ENCODE measurements at regions not wholly inside any gene's neighbourhood (a gene's known extent, or its start where the extent isn't known, plus 50 kb on each side); places are given as distances from the start of the nearest gene placed in this dataset.

DNA sequence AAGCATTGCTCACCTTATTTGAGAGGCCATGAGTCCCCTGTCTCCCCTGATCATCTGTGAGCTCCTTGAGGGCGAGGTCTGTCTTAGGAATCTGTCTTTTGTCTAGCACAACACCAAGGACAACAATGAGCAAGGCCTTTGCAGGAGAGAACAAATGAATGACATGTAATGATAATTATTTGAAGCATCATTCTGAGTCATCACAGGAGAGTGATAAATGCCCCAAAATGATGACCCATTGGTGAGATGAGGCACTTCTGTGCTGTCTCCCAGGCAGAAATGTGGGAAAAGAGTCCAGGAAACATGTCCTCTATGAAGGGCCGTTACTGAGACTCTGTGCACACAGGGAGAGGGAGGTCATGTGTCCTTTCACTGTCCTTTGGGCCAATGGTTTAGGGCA is 105.2 kb upstream of the LRFN2 start:
- DNase-seq (ENCODE audit: low read depth in 2 of 2), result no peak
- TF ChIP-seq, protein P1, sequence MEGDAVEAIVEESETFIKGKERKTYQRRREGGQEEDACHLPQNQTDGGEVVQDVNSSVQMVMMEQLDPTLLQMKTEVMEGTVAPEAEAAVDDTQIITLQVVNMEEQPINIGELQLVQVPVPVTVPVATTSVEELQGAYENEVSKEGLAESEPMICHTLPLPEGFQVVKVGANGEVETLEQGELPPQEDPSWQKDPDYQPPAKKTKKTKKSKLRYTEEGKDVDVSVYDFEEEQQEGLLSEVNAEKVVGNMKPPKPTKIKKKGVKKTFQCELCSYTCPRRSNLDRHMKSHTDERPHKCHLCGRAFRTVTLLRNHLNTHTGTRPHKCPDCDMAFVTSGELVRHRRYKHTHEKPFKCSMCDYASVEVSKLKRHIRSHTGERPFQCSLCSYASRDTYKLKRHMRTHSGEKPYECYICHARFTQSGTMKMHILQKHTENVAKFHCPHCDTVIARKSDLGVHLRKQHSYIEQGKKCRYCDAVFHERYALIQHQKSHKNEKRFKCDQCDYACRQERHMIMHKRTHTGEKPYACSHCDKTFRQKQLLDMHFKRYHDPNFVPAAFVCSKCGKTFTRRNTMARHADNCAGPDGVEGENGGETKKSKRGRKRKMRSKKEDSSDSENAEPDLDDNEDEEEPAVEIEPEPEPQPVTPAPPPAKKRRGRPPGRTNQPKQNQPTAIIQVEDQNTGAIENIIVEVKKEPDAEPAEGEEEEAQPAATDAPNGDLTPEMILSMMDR (IDR thresholded peaks at IDR 0.05; ENCODE audit: low read depth, low read length), result no peak
- H3K4me3 ChIP-seq (replicated peaks in 1 of 2; ENCODE audit: low read depth in 2 of 2, low read length in 2 of 2), result no peak overlapping the region

DNA sequence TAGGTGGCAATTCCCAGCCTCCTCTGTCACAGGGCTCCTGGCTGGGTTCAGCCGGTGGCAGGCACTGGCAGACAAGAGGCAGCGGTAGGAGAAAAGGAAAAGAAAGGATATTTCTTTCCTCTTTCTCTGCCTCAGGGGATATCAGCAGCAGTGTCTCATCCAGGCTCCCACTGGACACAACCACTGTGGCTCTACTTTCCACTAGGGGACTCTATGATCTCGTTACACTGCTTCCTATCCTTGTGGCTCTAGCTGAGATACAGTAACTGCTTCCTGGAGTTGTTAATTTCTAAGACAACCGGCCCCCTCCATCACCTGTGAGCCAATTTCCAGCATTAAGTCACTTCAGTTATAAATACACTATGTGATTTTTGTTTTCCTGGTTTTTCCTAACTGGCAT is 102.0 kb upstream of the LRFN2 start:
- H3K4me3 ChIP-seq (replicated peaks in 1 of 2; ENCODE audit: low read depth in 2 of 2, low read length in 2 of 2), result no peak overlapping the region
- TF ChIP-seq, protein P1 (IDR thresholded peaks at IDR 0.05; ENCODE audit: low read depth, low read length), result no peak
- DNase-seq (ENCODE audit: low read depth in 2 of 2), result no peak

DNA sequence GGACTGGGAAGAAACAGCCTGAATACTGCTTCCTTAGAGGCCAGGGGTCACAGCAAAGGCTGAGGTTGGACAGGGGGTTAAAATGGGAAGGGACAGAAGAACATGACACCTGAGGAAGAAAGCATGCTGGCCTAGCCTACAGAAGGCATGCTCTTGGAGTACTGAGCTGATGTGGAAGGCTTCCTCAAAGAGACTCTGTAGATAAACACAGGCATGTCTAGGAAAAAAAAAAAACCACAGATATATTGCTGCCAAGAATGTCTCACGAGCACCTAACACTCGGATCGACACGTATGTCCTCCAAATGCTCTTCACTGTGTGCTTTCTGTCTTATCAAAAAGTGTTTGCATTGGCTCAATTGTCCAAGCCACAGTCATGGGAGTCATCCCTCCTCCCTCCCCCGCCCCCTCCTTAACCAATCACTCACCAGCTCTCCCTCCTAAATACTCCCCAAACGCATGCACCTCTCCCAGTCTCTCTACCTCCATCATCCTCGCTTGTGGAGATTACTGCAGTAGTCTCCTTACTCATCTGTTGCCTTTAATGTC is 101.1 kb upstream of the LRFN2 start:
- peak in 1 of 2 donors; percentile 3 for DNase-seq (ENCODE audit: low read depth in 2 of 2)
- TF ChIP-seq, protein P1 (IDR thresholded peaks at IDR 0.05; ENCODE audit: low read depth, low read length), result no peak
- no peak overlapping the region for H3K4me3 ChIP-seq (replicated peaks in 1 of 2; ENCODE audit: low read depth in 2 of 2, low read length in 2 of 2)

GRCh38 chr6:40685862-40686261 is 98.7 kb upstream of the LRFN2 start:
- TF ChIP-seq, protein P1 (IDR thresholded peaks at IDR 0.05; ENCODE audit: low read depth, low read length), result no peak
- no peak for DNase-seq (ENCODE audit: low read depth in 2 of 2)

GRCh38 chr6:40681622-40682021 is 94.5 kb upstream of the LRFN2 start:
- no peak overlapping the region for H3K4me3 ChIP-seq (replicated peaks in 1 of 2; ENCODE audit: low read depth in 2 of 2, low read length in 2 of 2)
- DNase-seq (ENCODE audit: low read depth in 2 of 2), result no peak
- TF ChIP-seq, protein P1 (IDR thresholded peaks at IDR 0.05; ENCODE audit: low read depth, low read length), result no peak

More at GRCh38 chr6:40685862-40686261, 98.7 kb upstream of the LRFN2 start:
- no peak overlapping the region for H3K4me3 ChIP-seq (replicated peaks in 1 of 2; ENCODE audit: low read depth in 2 of 2, low read length in 2 of 2)

- DNase-seq (ENCODE audit: low read depth in 2 of 2), result no peak
- no peak overlapping the region for H3K4me3 ChIP-seq (replicated peaks in 1 of 2; ENCODE audit: low read depth in 2 of 2, low read length in 2 of 2)
- TF ChIP-seq, protein P1 (IDR thresholded peaks at IDR 0.05; ENCODE audit: low read depth, low read length), result no peak
These were observed 91.8 kb upstream of the LRFN2 start for GRCh38 chr6:40678941-40679340.

DNA sequence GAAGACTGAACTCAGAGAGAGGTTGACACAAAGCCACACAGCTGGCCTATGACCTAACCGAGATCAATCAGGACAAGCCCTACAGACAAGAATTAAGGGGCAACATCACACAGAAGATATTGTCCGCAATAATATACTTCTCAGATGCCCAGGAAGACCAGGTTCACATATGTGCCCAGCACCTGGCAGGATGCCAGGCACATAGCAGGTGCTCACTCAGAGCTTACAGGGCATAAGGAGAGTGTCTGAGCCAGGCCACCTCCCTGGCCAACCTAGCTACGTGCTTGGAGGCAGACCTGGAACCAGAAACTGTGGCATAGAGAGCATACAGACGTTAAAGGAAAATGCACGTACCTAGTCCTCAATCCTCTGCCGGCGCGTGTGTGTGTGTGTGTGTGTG is 87.0 kb upstream of the LRFN2 start:
- no peak overlapping the region for H3K4me3 ChIP-seq (replicated peaks in 1 of 2; ENCODE audit: low read depth in 2 of 2, low read length in 2 of 2)
- TF ChIP-seq, protein P1 (IDR thresholded peaks at IDR 0.05; ENCODE audit: low read depth, low read length), result no peak
- no peak for DNase-seq (ENCODE audit: low read depth in 2 of 2)
